ENCODE measurements at regions not wholly inside any gene's neighbourhood (a gene's known extent, or its start where the extent isn't known, plus 50 kb on each side); places are given as distances from the start of the nearest gene placed in this dataset.

- 95% methylated on average over 6 of the region's 6 CpGs; no CpG with 5 or more reads in 1 of the 2 experiments for WGBS, 2 experiments (ENCODE audit: extremely low coverage in 1 of 2, insufficient coverage in 1 of 2, insufficient read length in 1 of 2, insufficient replicate concordance in 2 of 2, low coverage in 1 of 2, low lambda C conversion rate in 2 of 2, missing lambda C conversion rate in 1 of 2)
- Histone ChIP-seq H4K8ac (ENCODE audit: extremely low read depth, insufficient read depth, low read length) (no peak overlapping the region), H3K9me3 (ENCODE audit: insufficient read depth in 2 of 2, low read depth in 1 of 2, low read length in 1 of 2) (no peaks in the 10 kb centered on the region), H2BK5ac (ENCODE audit: low read depth, low read length) (no peak overlapping the region), H2BK12ac (ENCODE audit: low read depth, low read length) (no peak overlapping the region), H3K14ac (ENCODE audit: insufficient read length) (no peak overlapping the region), H2BK20ac (ENCODE audit: low read length) (no peak overlapping the region), H4K5ac (ENCODE audit: insufficient read length, low read depth, low read length) (no peak overlapping the region), H3K27ac (ENCODE audit: low read depth, low read length) (no peak overlapping the region), H2AK5ac (ENCODE audit: low read depth, low read length) (no peak overlapping the region), H3K27me3 (replicated peaks in 1 of 4; ENCODE audit: control insufficient read depth in 3 of 4, extremely low read depth in 1 of 4, insufficient read depth in 3 of 4, low read length in 3 of 4) (no peaks in the 10 kb centered on the region), H3K79me2 (ENCODE audit: control insufficient read depth in 1 of 2, insufficient read depth in 2 of 2, low read length in 2 of 2) (no peaks in the 10 kb centered on the region), H3K18ac (ENCODE audit: extremely low read depth, low read length) (no peak overlapping the region), H2BK120ac (replicated peaks; ENCODE audit: low read depth, low read length) (no peak overlapping the region), H3K79me1 (ENCODE audit: low read depth, low read length) (no peaks in the 10 kb centered on the region), H3K23ac (ENCODE audit: insufficient read length) (no peak overlapping the region), H3K56ac (replicated peaks; ENCODE audit: insufficient read length, low read depth, low read length) (no peak overlapping the region), H3K4ac (replicated peaks; ENCODE audit: insufficient read length, low read depth, low read length) (no peak overlapping the region), H4K91ac (replicated peaks; ENCODE audit: insufficient read length, low read length) (no peak overlapping the region), H3K9ac (replicated peaks in 1 of 4; ENCODE audit: extremely low read depth in 1 of 4, low read depth in 3 of 4, low read length in 3 of 4) (no peak overlapping the region), H3K23me2 (ENCODE audit: low read depth, low read length) (no peaks in the 10 kb centered on the region), H3K4me2 (ENCODE audit: insufficient read depth in 1 of 2, low read depth in 2 of 2, low read length in 2 of 2) (no peak overlapping the region), H3K4me1 (replicated peaks in 1 of 4; ENCODE audit: control insufficient read depth in 3 of 4, insufficient read depth in 4 of 4, low read length in 3 of 4) (peaks cover 0 to 7% (median 3%) of the 10 kb centered on the region in 4 experiments; a peak in 4 of 7 replicates), H4K20me1 (replicated peaks in 1 of 2; ENCODE audit: control insufficient read depth in 1 of 2, insufficient read depth in 2 of 2, low read length in 2 of 2) (no peaks in the 10 kb centered on the region), H2AFZ (ENCODE audit: low read length) (0 out of 2 replicates have a peak overlapping the region, but pooled peaks have one; percentile 1), H3K36me3 (ENCODE audit: control insufficient read depth in 2 of 4, insufficient read depth in 4 of 4, low read length in 3 of 4) (no peaks in the 10 kb centered on the region), H3K4me3 (ENCODE audit: extremely low read depth in 1 of 4, insufficient read depth in 2 of 4, low read depth in 3 of 4, low read length in 4 of 4) (no peak overlapping the region), H2BK15ac (ENCODE audit: low read length) (no peak overlapping the region)
- ChIA-PET CTCF (ENCODE audit: partially characterized antibody) (interaction anchor here (0.6 to 0.8 kb wide), 3 partner anchors 9 to 73 kb away, joined by 3 to 4 read pairs (median 3); no protein-coding TSS in a partner anchor), POLR2A (ENCODE audit: partially characterized antibody) (no interaction called here)
- TF ChIP-seq CBX8 (IDR thresholded peaks at IDR 0.05; ENCODE audit: borderline replicate concordance, low read depth, low read length) (no peak), HDAC2 (IDR thresholded peaks at IDR 0.05; ENCODE audit: borderline replicate concordance in 1 of 2, low read depth in 2 of 2, low read length in 2 of 2) (no peak), NANOG (IDR thresholded peaks at IDR 0.05; ENCODE audit: insufficient read depth, low read depth, low read length, poor library complexity, severe bottlenecking) (no peak), USF2 (IDR thresholded peaks at IDR 0.05; ENCODE audit: low read length) (no peak), MAFK (IDR thresholded peaks at IDR 0.05; ENCODE audit: low read depth, low read length) (no peak), SIX5 (IDR thresholded peaks at IDR 0.05; ENCODE audit: low read depth, low read length) (no peak), POU5F1 (IDR thresholded peaks at IDR 0.05; ENCODE audit: low read depth, low read length) (no peak)
- FAIRE-seq = no peak
- no peak for DNase-seq (ENCODE audit: low read depth in 1 of 2, low spot score in 2 of 2)
Observed at GRCh38 chr12:115230606-115231005, 546.6 kb upstream of the TBX3 start.

Data from H1 (cell line).